Amniotic stem cell (primary cell): ENCODE measurements at regions not wholly inside any gene's neighbourhood (a gene's known extent, or its start where the extent isn't known, plus 50 kb on each side); places are given as distances from the start of the nearest gene placed in this dataset.

ENCODE experiments used
- DNase-seq: peaks from one replicate; lab custom pipeline; 2025; lab: John Stamatoyannopoulos, UW

- no peak for DNase-seq
Measured at GRCh38 chr1:43008115-43009060, 49.7 kb upstream of the SLC2A1 start.
